AML-193 (cell line): ENCODE measurements at regions not wholly inside any gene's neighbourhood (a gene's known extent, or its start where the extent isn't known, plus 50 kb on each side); places are given as distances from the start of the nearest gene placed in this dataset.

ENCODE experiments used
- DNase-seq, 2 experiments: peaks; one replicate each; lab custom pipeline; 2025; lab: John Stamatoyannopoulos, UW

DNA sequence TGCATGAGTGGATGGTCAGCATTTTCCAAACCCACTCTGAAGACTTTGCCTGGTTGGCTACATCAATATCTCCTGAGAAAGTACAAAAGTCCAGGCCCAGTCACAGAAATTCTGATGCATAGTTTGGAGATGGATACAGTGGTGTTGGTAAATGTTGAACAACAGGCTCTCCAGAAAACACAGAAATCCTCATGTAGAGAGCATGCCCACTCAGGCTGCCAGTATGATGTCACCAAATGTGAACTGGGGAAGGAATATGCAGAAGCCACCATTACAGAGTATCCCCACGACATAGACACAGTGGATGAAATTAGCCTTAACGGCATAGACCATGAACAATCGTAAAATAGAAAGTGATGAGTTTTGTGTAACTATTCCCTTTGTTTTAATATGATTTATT is 97.1 kb upstream of the NXT1 start:
- DNase-seq, result no peak

DNA sequence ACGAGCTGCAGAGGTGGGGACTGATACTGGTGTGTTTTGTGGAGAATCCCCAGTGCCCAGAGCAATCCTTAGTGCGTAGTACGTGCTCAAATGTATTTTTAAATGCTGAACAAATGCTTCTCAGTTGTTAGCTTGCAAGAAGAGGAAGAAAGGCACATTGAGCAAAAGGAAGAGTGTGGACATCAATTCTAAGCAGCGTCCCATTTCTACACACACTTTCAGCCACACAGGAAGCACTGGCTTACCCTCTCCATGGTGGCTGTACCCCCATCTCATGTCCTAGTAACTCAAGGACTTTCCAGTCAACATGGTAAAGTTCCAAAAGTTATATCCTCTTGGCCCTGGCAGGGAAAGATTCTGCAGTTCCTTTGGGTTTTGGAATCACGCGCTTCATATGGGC is 98.8 kb upstream of the NXT1 start:
- DNase-seq, result peak; percentile 30 to 34

- no peak for DNase-seq
These were observed 101.0 kb upstream of the NXT1 start for GRCh38 chr20:23249541-23249940.

DNA sequence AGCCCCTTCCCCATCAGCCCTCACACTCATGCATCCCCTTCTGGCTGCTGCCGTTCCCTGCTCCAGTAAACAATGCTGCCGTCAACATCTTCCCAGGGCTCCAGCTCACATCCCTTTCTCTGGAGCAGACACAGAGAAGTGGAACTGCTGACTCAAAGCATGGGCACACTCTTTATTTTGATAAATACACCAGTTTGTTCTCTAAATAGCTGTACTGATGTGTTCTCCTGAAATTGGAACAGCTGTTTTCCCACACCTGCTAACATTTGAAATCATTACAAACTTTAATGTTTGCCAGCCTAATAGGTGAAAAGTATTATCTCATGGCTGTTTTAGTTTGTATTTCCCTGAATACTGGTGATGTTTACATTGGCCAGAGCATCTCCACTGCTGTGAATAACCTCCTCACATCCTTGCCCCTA is 102.1 kb upstream of the NXT1 start:
- DNase-seq, result no peak

GRCh38 chr20:23246717-23247664 is 103.6 kb upstream of the NXT1 start:
- no peak for DNase-seq

DNA sequence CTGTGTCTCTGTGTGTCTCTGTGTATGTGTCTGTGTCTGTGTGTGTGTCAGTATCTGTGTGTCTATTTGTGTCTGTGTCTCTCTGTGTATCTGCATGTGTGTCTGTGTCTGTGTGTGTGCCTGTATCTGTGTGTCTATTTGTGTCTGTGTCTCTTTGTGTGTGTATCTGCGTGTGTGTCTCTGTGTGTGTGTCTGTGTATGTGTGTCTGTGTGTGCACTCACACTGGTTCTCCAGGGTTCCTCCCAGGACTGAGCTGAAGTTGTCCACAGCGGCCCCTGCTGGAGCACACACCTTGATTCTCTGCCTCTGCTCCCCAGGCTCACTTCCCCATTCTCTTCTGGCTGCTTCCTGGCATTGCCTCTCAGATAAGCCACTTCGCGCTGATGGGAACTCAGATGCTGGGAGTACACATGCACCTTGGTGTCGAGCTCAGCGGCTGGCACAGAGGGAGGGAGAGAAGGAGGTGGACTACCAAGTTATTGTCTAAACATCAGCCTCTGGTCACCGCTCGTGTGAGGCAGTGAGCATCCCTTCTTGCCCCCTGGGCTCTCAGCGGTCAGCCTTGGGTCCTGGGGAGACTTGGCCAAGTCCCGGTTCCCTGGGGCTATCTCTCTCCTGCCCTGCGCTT is 104.9 kb upstream of the NXT1 start:
- DNase-seq, result peak; percentile 86 to 87

DNA sequence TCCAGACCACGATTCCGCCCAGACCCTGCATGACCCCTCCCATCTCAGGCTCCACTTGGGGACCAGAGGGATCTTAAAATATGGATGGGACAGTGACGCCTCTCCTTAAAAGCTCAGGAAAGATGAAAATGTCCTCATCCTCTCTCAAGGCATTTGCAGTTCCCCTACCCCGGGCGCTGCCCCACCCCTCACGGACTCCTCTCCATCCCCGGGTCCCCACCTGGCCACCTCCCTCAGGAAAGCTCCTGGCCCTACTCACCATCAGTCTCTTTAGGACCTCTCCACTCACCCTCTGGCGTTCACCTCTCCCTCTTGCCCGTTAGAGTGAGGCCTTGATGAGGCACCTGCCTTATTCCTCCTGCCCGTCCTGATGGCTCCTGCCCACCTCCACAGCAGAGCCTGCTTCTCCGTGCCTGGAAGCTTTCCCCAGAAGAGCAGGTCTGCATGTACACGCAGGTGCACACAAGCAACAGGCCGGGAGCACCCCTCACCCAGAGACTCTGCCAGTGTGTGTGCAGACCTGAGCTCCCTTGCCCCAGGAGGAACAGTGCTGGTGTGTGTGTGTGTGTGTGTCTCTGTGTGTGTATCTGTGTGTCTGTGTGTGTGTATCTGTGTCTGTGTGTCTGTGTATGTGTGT is 105.6 kb upstream of the NXT1 start:
- no peak for DNase-seq

DNA sequence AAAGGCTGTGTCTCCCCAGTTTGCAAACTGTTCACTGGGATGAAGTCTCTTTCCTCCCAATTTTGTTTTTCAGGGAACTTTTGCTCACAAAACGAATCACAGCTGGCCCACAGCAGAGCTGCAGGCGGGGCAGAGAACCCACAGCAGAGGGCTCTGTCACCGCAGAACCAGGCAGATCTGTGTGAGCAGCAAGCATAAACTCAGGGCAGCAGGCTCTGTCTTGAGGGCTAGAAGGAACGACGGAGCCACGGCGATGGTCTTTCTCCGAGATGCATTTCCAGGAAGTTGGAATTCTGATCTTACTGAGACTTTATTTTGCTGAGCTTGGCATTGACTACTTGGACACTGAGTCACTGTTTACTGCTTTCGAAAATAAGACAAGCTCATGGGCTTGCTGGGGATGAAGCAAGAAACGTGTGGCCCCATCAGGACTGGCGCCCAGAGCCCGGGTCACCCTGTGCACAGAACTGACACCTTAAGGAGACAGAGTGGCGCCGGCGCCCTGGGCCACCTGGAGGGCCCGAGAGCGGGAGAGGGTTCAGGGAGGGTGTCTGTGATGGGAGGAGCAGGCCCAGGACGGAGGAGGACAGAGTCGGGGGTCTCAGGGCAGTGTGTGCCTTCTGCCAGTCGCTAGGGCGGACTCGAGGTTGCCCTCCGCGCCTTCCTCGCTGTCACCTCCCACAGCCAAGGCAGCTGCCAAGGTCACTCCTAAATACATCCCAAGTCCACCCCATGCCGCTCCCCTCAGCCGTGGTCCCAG is 106.3 kb upstream of the NXT1 start:
- DNase-seq, result no peak

GRCh38 chr20:23243791-23244155 is 106.8 kb upstream of the NXT1 start:
- no peak for DNase-seq

GRCh38 chr20:23242556-23243180 is 107.9 kb upstream of the NXT1 start:
- no peak for DNase-seq

DNA sequence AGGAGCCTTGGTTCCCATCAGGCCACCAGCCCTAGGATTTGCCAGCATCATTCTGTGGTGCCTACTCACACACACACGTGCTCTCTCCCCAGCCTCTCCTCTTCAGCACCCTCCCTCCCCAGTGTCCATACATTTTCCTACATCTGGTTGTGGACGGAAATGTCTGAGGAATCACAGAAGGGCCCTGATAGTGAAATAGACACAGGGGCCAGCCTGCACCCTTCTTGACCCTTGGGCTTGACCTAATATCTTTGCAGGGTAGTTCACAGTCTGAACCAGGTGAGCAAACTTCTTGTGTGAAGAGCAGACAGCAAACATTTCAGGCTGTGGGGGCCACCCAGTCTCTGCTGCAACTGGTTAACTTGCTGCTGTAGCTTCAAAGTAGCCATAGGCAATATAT is 108.5 kb upstream of the NXT1 start:
- no peak for DNase-seq

DNA sequence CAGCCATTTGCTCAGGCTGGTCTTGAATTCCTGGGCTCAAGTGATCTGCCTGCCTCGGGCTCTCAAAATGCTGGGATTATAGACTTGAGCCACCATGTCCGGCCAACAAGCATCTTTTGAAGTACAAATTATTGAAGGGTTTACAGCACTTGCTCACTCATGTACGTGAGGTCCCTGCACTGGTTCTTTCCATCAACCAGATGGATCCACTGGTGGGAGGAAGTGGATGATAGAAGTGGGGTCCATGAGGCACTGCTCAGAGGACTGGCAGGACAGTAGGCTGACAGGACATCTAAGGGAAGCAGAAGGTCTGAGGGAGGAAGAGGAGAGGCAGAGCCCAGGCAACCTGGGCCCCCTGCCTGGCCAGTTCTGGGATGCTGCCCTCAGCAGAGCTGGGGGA is 109.2 kb upstream of the NXT1 start:
- no peak for DNase-seq

DNA sequence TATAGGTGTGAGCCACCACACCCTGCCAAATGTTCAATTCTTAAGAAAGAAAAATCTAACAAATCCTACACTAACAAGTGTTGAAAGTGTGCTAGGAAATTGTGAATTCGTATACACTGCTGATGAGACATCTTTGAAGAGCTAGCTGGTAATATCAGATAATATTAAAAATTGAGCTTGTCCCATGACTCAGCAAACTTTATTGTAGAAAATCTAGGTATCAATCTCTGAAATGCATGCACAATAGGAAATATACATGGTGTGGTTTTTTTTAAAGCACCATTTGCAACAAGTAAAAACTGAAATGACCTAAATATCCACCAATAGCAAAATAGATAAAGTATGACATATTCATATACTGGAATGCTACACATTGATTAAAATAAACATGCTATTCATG is 110.1 kb upstream of the NXT1 start:
- DNase-seq, result no peak

GRCh38 chr20:23237201-23237600 is 113.4 kb upstream of the NXT1 start:
- no peak for DNase-seq

GRCh38 chr20:23235173-23236027 is 115.2 kb upstream of the NXT1 start:
- DNase-seq, result peak; percentile 59 to 67

DNA sequence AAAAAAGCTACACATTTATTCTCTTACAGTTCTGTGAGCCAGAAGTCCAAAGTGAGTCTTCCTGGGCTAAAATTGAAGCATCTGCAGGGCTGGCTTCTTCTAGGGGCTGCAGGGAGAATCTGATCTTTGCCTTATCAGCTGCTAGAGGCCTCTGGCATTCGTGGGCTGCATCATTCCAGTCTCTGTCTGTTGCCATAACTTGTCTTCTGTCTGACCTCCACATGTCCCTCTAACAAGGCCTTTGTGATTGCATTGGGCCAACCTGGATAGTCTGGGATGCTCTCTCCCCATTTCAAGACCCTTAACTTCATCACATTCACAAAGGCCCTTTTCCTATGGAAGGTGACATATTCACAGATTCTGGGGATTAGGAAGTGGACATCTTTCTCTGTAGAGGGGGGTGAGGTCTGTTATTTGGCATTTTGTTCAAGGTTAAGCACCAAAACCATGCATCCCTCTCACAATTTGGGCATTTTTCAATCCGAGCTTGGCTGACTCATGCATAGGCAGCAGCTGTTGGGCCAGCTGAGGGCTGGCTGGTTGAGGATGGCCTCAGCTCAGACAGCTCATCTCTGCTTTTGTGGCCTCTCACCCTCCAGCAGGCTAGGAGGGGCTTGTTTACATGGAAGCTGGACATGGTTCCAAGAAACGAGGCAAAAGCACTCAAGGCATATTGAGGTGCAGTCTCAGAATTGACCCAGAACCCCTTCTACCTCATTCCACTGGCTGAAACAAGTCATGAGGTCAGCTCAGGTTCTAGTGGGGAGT is 116.1 kb upstream of the NXT1 start:
- DNase-seq, result no peak

GRCh38 chr20:23233341-23233740 is 117.2 kb upstream of the NXT1 start:
- no peak for DNase-seq

DNA sequence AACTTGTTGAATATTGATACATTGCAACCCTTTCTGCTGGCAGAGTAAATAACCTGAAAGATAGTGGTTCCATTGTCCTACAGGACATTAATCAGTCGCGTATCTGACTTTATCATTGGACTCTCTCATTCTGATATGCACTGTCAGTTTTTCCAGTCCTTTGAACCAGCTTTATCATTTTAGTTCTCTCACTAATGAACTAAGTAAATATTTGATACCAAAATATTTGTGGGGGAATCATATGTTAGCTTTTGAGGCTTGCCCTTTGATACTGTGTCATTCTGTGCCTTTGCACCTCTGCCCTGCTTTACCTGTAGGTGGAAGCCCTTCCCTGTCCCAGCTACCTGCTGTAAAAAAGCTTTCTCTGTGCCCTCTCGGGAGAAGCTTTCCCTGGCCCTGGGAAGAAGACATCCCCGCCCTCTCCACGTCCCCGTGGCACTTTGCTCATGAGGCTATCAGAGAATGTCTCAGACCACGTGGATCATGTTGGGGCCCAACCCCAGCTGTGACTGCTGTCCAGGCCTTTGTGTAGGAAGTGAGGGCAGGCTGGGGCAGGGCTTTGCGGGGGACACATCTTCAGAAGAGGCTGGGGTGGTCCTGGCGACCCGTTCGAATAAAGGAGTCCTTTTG is 117.8 kb upstream of the NXT1 start:
- no peak for DNase-seq

DNA sequence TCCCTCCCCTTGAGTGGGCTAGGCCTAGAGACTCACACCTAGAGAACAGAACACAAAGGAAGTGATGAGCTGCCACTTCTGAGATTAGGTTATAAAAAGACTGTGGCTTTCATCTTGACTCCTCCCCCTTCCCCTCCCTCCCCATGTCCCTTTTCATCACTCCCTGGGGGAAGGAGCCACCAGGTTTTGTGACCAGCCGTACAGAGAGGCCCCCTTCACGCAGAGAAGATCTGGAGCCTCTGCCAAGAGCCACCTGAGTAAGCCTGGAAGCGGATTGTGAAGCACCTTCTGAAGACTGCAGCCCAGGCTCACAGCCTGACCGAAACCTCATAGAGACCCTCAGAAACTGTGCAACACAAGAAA is 118.4 kb upstream of the NXT1 start:
- no peak for DNase-seq
